Natural killer cell treated with Interleukin-12 subunit alpha and Interleukin-12 subunit beta and Interleukin-15 and Interleukin-18, amount 100 ng/mL, for 72 hours (primary cell): ENCODE measurements at regions not wholly inside any gene's neighbourhood (a gene's known extent, or its start where the extent isn't known, plus 50 kb on each side); places are given as distances from the start of the nearest gene placed in this dataset.
"Not testable (repeated sequence)": the region's sequence is repeated elsewhere in the genome, so short reads cannot be mapped to it uniquely, and the experiment has no call there.

Experiments used
- ATAC-seq, 2 donors: fragments of 150-1000 bp; cut with Tn5 transposase in 1 of 2; sonication (Bioruptor Pico), chemical (Tn5 transposase) in 1 of 2; 2 replicates each; pipeline ENCODE4 v1.10.0; 2021
- DNase-seq: peaks from one replicate; pipeline ENCODE4 v3.0.0; 2022; ENCODE audit warnings: low spot score
- H3K27ac Mint-ChIP-seq, 2 donors: 1 replicate in 1 of 2; 2 replicates in 1 of 2; pipeline ENCODE4 v1.8.0; 2022; ENCODE audit warnings: mixed read lengths in 2 of 2, mild to moderate bottlenecking in 1 of 2, moderate library complexity in 1 of 2
- H3K27me3 Mint-ChIP-seq, 2 donors: 1 replicate in 1 of 2; 2 replicates in 1 of 2; pipeline ENCODE4 v1.8.0; 2022; ENCODE audit warnings: mixed read lengths in 2 of 2
- H3K36me3 Mint-ChIP-seq: one replicate; pipeline ENCODE4 v1.8.0; 2022; ENCODE audit warnings: mixed read lengths
- H3K4me1 Mint-ChIP-seq, 2 donors: 1 replicate in 1 of 2; 2 replicates in 1 of 2; pipeline ENCODE4 v1.8.0; 2022; ENCODE audit warnings: low read depth in 2 of 2, mixed read lengths in 2 of 2, mild to moderate bottlenecking in 1 of 2
- H3K4me3 Mint-ChIP-seq: one replicate; pipeline ENCODE4 v1.8.0; 2022; ENCODE audit warnings: mixed read lengths
- H3K9me3 Mint-ChIP-seq: 2 replicates; pipeline ENCODE4 v1.8.0; 2022; ENCODE audit warnings: mixed read lengths

GRCh38 chr2:118755384-118755783 lies 92.1 kb downstream of the EN1 start:
- no peaks in the 10 kb centered on the region for H3K4me1 Mint-ChIP-seq
- no peaks in the 10 kb centered on the region for H3K36me3 Mint-ChIP-seq
- no peak overlapping the region for H3K4me3 Mint-ChIP-seq
- H3K9me3 Mint-ChIP-seq = no peaks in the 10 kb centered on the region
- ATAC-seq = no peak
- peaks cover 14 to 37% of the 10 kb centered on the region in 2 donors for H3K27me3 Mint-ChIP-seq
- no peak for DNase-seq
- H3K27ac Mint-ChIP-seq = no peak overlapping the region

GRCh38 chr2:118752762-118753429 lies 94.6 kb downstream of the EN1 start:
- no peak overlapping the region for H3K27ac Mint-ChIP-seq
- DNase-seq = no peak
- H3K27me3 Mint-ChIP-seq = peaks cover 12 to 27% of the 10 kb centered on the region in 2 donors
- no peaks in the 10 kb centered on the region for H3K9me3 Mint-ChIP-seq
- H3K4me1 Mint-ChIP-seq = no peaks in the 10 kb centered on the region
- no peaks in the 10 kb centered on the region for H3K36me3 Mint-ChIP-seq
- H3K4me3 Mint-ChIP-seq = no peak overlapping the region
- ATAC-seq = no peak

- H3K27ac Mint-ChIP-seq = no peak overlapping the region
- H3K27me3 Mint-ChIP-seq = peaks cover 7 to 23% of the 10 kb centered on the region in 2 donors
- ATAC-seq (no peak), DNase-seq (no peak)
- H3K4me1 Mint-ChIP-seq = no peaks in the 10 kb centered on the region
- no peak overlapping the region for H3K4me3 Mint-ChIP-seq
- H3K36me3 Mint-ChIP-seq = no peaks in the 10 kb centered on the region
- no peaks in the 10 kb centered on the region for H3K9me3 Mint-ChIP-seq
These were observed 96.4 kb downstream of the EN1 start for GRCh38 chr2:118750959-118751565.

DNA sequence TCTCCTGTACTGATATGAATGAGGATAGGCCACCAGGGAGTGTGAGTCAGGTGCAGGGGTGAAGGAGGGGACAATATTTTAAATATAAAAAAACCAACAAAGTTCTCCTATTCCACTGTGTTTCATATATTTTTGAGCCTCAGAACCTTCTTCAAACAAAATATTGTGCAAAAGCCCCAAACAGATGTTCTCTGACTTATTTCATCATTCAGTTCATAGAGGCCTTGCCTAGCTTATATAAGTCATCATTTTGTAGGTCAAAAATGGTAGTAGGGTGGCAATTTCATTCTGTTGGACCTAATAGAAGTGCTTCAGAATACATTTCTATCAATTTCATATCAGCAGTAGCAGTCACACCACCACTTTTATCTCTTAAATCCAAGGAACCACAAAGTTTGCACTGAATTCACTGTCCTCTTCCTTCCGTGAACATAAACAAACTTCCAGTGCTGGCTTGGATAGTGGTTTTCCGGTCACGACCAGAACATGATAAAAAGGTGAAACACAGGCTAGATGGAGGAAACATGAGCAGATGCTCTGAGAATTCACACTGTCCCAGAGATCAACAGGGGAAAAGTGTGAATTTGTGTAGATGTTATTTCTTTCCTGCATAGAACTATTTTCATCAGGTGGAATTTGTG lies 99.1 kb downstream of the EN1 start:
- peaks cover 7% of the 10 kb centered on the region for H3K9me3 Mint-ChIP-seq
- H3K4me1 Mint-ChIP-seq = no peaks in the 10 kb centered on the region

GRCh38 chr2:118747637-118748036 lies 99.8 kb downstream of the EN1 start:
- H3K9me3 Mint-ChIP-seq = peaks cover 7% of the 10 kb centered on the region
- peak; percentile 27 to 52 for ATAC-seq
- H3K4me3 Mint-ChIP-seq = no peak overlapping the region
- no peaks in the 10 kb centered on the region for H3K4me1 Mint-ChIP-seq
- H3K27ac Mint-ChIP-seq = no peak overlapping the region
- H3K27me3 Mint-ChIP-seq = peaks cover 8 to 22% of the 10 kb centered on the region in 2 donors
- peaks cover 7% of the 10 kb centered on the region for H3K36me3 Mint-ChIP-seq
- no peak for DNase-seq

More for the DNA sequence above, 99.1 kb downstream of the EN1 start:
- Mint-ChIP-seq H3K27ac (no peak overlapping the region), H3K27me3 (peaks cover 8 to 22% of the 10 kb centered on the region in 2 donors), H3K36me3 (peaks cover 7% of the 10 kb centered on the region), H3K4me3 (no peak overlapping the region)
- ATAC-seq (no peak), DNase-seq (no peak)

- ATAC-seq (no peak), DNase-seq (no peak)
- H3K36me3 Mint-ChIP-seq = peaks cover 7% of the 10 kb centered on the region
- H3K9me3 Mint-ChIP-seq = peaks cover 7% of the 10 kb centered on the region
- no peak overlapping the region for H3K27ac Mint-ChIP-seq
- no peak overlapping the region for H3K4me3 Mint-ChIP-seq
- H3K4me1 Mint-ChIP-seq = no peaks in the 10 kb centered on the region
- H3K27me3 Mint-ChIP-seq = peaks cover 5 to 22% of the 10 kb centered on the region in 2 donors
These were observed 100.4 kb downstream of the EN1 start for GRCh38 chr2:118747066-118747465.

DNA sequence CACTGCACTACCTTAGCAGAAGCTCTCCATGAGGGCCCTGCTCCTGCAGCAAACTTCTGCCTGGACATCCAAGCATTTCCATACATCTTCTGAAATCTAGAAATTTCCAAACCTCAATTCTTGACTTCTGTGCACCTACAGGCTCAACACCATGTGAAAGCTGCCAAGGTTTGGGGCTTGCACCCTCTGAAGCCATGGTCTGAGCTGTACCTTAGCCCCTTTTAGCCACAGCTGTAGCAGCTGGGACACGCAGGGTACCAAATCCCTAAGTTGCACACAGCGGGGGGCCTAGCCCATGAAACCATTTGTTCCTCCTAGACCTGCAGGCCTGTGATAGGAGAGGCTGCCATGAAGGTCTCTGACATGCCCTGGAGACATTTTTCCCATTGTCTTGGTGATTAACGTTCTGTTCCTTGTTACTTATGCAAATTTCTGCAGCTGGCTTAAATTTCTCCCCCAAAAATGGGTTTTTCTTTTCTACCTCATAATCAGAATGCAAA lies 102.7 kb downstream of the EN1 start:
- not testable (repeated sequence) for DNase-seq

DNA sequence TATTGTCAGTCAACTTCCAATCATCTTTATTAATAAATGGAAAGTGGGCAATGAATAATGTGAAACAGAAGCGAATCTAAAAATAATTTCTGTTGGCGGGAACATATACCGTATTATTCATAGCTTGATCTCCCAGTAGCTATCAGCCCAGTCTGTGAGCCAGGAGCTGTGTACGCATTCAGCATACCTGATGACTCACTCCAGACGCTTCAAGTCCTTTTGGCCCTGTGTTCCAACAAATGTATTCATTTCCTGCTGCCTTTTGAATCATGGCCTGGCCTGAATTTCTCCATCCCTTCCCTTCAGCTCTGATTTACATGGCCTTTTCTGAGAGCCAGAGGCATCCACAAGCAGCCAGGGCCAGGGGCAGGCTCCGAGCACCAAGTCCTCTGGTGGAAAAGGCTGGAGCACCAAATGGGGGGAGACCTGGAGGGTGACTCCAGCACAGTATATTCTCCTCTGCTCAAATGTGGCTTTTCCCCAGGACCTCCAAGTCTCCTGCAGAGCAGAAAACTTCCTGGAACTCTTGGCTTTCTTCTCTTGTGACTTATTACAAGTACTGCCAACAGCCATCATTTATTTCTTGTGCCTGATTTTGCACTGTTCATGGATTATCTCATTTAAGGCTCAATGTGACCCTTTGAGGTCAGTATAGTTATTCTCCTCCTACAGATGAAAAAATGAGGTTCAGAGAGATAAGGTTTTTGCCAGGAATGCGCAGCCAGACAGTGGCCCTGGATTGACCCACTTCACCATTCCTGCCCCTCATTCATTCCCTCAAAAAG lies 108.7 kb downstream of the EN1 start:
- no peak for DNase-seq
- H3K4me3 Mint-ChIP-seq = no peak overlapping the region
- H3K36me3 Mint-ChIP-seq = no peaks in the 10 kb centered on the region
- H3K9me3 Mint-ChIP-seq = peaks cover 4% of the 10 kb centered on the region
- peaks cover 7 to 17% of the 10 kb centered on the region in 2 donors for H3K27me3 Mint-ChIP-seq
- H3K27ac Mint-ChIP-seq = no peak overlapping the region
- H3K4me1 Mint-ChIP-seq = no peaks in the 10 kb centered on the region
- no peak for ATAC-seq

More for the DNA sequence above, 102.7 kb downstream of the EN1 start:
- not testable (repeated sequence) for H3K4me3 Mint-ChIP-seq, H3K4me1 Mint-ChIP-seq, ATAC-seq, H3K27ac Mint-ChIP-seq, H3K9me3 Mint-ChIP-seq, H3K36me3 Mint-ChIP-seq
- H3K27me3 Mint-ChIP-seq = peaks cover 5 to 23% of the 10 kb centered on the region in 2 donors

DNA sequence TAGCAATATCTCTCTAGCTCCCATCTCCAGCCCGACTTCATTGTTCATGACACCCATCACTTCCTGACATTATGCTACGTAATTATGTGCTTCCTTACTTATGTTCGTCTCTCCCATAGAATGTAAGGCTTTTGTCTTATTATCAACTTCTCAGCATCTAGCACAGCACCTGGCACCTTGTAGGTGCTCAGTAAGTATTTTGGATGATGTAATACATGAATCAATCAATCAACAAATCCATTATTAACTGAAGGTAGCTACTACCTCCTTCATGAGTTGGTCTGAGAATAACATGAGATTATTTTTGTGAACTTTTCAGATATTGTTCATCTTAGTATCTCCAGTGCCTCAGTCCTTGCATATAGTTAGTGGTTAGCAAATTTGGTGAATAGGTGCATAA lies 109.3 kb downstream of the EN1 start:
- H3K27ac Mint-ChIP-seq = no peak overlapping the region
- no peak for ATAC-seq
- peaks cover 7 to 17% of the 10 kb centered on the region in 2 donors for H3K27me3 Mint-ChIP-seq
- H3K36me3 Mint-ChIP-seq = no peaks in the 10 kb centered on the region
- peaks cover 4% of the 10 kb centered on the region for H3K9me3 Mint-ChIP-seq
- H3K4me1 Mint-ChIP-seq = no peaks in the 10 kb centered on the region
- no peak for DNase-seq
- H3K4me3 Mint-ChIP-seq = no peak overlapping the region

GRCh38 chr2:118737684-118738083 lies 109.8 kb downstream of the EN1 start:
- DNase-seq (no peak), ATAC-seq (no peak)
- peaks cover 4% of the 10 kb centered on the region for H3K9me3 Mint-ChIP-seq
- no peak overlapping the region for H3K4me3 Mint-ChIP-seq
- H3K4me1 Mint-ChIP-seq = no peaks in the 10 kb centered on the region
- H3K27me3 Mint-ChIP-seq = peaks cover 7 to 17% of the 10 kb centered on the region in 2 donors
- H3K27ac Mint-ChIP-seq = no peak overlapping the region
- no peaks in the 10 kb centered on the region for H3K36me3 Mint-ChIP-seq

GRCh38 chr2:118732432-118732831 lies 115.0 kb downstream of the EN1 start:
- Mint-ChIP-seq H3K36me3 (no peaks in the 10 kb centered on the region), H3K4me3 (no peak overlapping the region), H3K27me3 (peaks cover 0 to 18% of the 10 kb centered on the region in 2 donors), H3K4me1 (no peaks in the 10 kb centered on the region), H3K27ac (no peak overlapping the region), H3K9me3 (peaks cover 5% of the 10 kb centered on the region)
- no peak for ATAC-seq
- DNase-seq = no peak

DNA sequence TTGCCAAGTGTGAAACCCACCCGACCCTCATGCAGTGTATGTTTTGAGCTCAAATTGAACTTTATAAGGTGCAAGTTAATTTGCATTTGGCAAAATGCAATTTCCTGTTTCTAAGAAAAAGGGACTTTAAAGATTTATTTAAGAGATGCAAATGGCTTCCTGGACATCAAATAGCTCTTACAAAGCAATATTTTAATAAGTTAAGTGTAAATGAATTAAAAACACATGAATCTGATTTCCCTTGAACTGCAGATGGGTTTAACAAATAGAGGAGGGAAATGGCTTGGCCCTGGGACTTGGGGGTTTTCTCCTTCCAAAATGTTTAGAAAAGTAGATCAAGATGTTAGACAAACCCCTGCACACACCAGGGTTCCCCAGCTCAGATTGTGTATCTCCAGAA lies 116.0 kb downstream of the EN1 start:
- ATAC-seq = no peak
- no peak for DNase-seq
- peaks cover 2 to 29% of the 10 kb centered on the region in 2 donors for H3K27me3 Mint-ChIP-seq
- H3K27ac Mint-ChIP-seq = no peak overlapping the region
- H3K36me3 Mint-ChIP-seq = no peaks in the 10 kb centered on the region
- H3K4me3 Mint-ChIP-seq = no peak overlapping the region
- no peaks in the 10 kb centered on the region for H3K4me1 Mint-ChIP-seq
- peaks cover 5% of the 10 kb centered on the region for H3K9me3 Mint-ChIP-seq

DNA sequence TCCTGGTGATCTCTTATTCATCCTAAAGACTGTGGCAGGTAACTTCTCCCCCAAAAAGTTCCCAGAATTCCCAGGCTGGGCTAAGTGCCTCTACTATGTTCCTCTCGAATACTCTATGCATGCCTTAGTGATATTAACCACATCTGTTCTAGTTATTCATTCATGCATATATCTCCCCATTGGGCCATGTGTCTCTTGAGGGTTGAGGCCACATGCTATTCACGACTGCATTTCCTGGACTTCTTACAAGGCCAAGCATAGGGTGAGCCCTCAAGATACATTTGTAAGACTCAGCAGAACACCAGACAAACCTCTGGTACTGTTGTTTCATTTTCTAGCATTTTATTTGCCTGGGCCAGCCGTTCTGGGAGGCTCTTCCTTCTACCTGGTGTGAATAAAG lies 117.0 kb downstream of the EN1 start:
- Mint-ChIP-seq H3K4me3 (no peak overlapping the region), H3K4me1 (no peaks in the 10 kb centered on the region), H3K36me3 (no peaks in the 10 kb centered on the region), H3K27me3 (peaks cover 4 to 36% of the 10 kb centered on the region in 2 donors), H3K9me3 (peaks cover 7% of the 10 kb centered on the region), H3K27ac (no peak overlapping the region)
- no peak for ATAC-seq
- DNase-seq = no peak
